DOHH2 (cell line): ENCODE measurements at regions not wholly inside any gene's neighbourhood (a gene's known extent, or its start where the extent isn't known, plus 50 kb on each side); places are given as distances from the start of the nearest gene placed in this dataset.

Experiments
- H3F3A ChIP-seq: fragments of 200-600 bp; sonication (generic), shearing (Covaris generic); 2 replicates; pipeline ENCODE4 v1.6.0; 2016; ENCODE audit warnings: antibody characterized with exemption, mild to moderate bottlenecking; ENCODE audit not compliant: control insufficient read depth, insufficient read depth
- H3K27ac ChIP-seq: fragments of 200-600 bp; sonication (generic); 2 replicates; pipeline ENCODE4 v1.5.1; 2014; ENCODE audit warnings: low read depth, mild to moderate bottlenecking, low read length, moderate library complexity
- H3K27me3 ChIP-seq: fragments of 200-600 bp; sonication (generic); 2 replicates; pipeline ENCODE4 v1.6.1; 2014; ENCODE audit warnings: mild to moderate bottlenecking, low read length, mixed read lengths; ENCODE audit not compliant: control insufficient read depth
- H3K36me3 ChIP-seq: fragments of 200-600 bp; sonication (generic); 2 replicates; pipeline ENCODE4 v1.6.1; 2014; ENCODE audit warnings: mild to moderate bottlenecking, low read length, moderate library complexity, mixed read lengths; ENCODE audit not compliant: control insufficient read depth
- H3K4me1 ChIP-seq: fragments of 200-600 bp; sonication (generic); 2 replicates; pipeline ENCODE4 v1.6.1; 2014; ENCODE audit warnings: mild to moderate bottlenecking, low read length, mixed read lengths; ENCODE audit not compliant: control insufficient read depth
- H3K4me2 ChIP-seq: fragments of 200-600 bp; sonication (generic); 2 replicates; pipeline ENCODE4 v1.6.0; 2014; ENCODE audit warnings: mild to moderate bottlenecking, low read length, moderate library complexity
- H3K4me3 ChIP-seq: fragments of 200-600 bp; sonication (generic); 2 replicates; pipeline ENCODE4 v1.5.1; 2014; ENCODE audit warnings: mild to moderate bottlenecking, low read length, mixed read lengths
- H3K79me2 ChIP-seq: fragments of 200-600 bp; sonication (generic); 2 replicates; pipeline ENCODE4 v1.6.1; 2014; ENCODE audit warnings: mild to moderate bottlenecking, low read length, mixed read lengths; ENCODE audit not compliant: control insufficient read depth
- H3K9me2 ChIP-seq: fragments of 200-600 bp; sonication (generic); replicated peaks from 2 replicates; pipeline ENCODE4 v1.6.1; 2014; ENCODE audit warnings: mild to moderate bottlenecking, low read length, mixed read lengths; ENCODE audit not compliant: control insufficient read depth
- H3K9me3 ChIP-seq: fragments of 200-600 bp; sonication (generic); 2 replicates; pipeline ENCODE4 v1.6.1; 2014; ENCODE audit warnings: antibody characterized with exemption, low read length, mixed read lengths; ENCODE audit not compliant: control insufficient read depth, insufficient read depth
- H4K20me1 ChIP-seq: fragments of 200-600 bp; sonication (generic); 2 replicates; pipeline ENCODE4 v1.6.0; 2014; ENCODE audit warnings: low read depth, mild to moderate bottlenecking, antibody characterized with exemption, low read length, moderate library complexity; ENCODE audit not compliant: control insufficient read depth, insufficient read depth
- EZH2phosphoT487 ChIP-seq: fragments of 200-600 bp; sonication (generic); IDR thresholded peaks from 2 replicates; pipeline ENCODE4 v1.6.1; 2017; ENCODE audit warnings: borderline replicate concordance, mild to moderate bottlenecking, antibody characterized with exemption, low read length, moderate library complexity, mixed read lengths
- TF ChIP-seq, protein P1 (sequence below): fragments of 200-600 bp; sonication (generic); IDR thresholded peaks from one replicate; pipeline ENCODE4 v1.5.1; 2014; ENCODE audit warnings: antibody characterized with exemption, mild to moderate bottlenecking, low read depth, low read length; ENCODE audit not compliant: poor library complexity, severe bottlenecking

DNA sequence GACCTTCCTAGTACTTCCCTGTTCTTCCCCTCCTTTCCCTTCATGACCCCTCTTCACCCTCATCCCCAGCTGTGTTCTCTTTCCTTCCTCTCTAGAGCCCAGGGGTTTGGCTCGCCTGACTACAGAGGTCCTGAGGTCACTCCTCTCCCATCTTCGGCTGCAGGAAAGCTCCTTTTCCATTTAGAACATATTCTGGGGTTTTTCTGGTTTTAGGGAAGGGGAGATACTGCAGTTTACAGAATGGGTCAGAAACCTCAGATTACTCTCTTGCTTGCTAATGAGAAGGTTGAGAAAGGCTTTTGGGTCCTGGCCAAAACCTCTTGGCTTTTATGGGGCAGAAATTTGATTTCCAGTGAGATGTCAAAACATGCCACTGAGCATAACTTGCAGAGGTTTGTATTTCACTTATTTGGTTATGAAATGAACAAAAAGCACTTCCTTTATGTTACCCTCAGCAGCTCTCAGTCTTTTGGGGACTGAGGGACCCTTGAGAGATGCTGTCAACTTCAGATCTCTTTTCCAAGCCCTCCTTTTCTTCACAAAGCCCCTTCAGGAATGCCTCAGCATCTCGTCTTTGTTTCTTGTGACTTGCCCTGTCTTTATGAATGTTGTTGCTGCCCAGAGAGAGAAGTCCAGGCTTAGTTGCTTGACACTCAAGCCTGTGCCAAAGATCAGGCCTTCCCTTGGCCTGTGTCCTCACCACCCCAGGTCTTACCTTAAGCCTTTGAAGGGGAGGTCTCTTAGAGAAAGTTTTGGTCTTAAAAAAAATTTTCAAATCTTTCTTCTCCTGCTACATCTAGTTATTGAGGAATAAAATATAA lies 121.7 kb upstream of the TPM1 start:
- no peak for TF ChIP-seq EZH2phosphoT487
- TF ChIP-seq, protein P1, sequence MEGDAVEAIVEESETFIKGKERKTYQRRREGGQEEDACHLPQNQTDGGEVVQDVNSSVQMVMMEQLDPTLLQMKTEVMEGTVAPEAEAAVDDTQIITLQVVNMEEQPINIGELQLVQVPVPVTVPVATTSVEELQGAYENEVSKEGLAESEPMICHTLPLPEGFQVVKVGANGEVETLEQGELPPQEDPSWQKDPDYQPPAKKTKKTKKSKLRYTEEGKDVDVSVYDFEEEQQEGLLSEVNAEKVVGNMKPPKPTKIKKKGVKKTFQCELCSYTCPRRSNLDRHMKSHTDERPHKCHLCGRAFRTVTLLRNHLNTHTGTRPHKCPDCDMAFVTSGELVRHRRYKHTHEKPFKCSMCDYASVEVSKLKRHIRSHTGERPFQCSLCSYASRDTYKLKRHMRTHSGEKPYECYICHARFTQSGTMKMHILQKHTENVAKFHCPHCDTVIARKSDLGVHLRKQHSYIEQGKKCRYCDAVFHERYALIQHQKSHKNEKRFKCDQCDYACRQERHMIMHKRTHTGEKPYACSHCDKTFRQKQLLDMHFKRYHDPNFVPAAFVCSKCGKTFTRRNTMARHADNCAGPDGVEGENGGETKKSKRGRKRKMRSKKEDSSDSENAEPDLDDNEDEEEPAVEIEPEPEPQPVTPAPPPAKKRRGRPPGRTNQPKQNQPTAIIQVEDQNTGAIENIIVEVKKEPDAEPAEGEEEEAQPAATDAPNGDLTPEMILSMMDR, result no peak
- no peaks in the 10 kb centered on the region for H3K36me3 ChIP-seq
- H3K4me1 ChIP-seq, result no peaks in the 10 kb centered on the region
- H3K27ac ChIP-seq, result no peak overlapping the region
- H3F3A ChIP-seq, result no peaks in the 10 kb centered on the region
- H3K79me2 ChIP-seq, result no peaks in the 10 kb centered on the region
- no peak overlapping the region for H3K4me3 ChIP-seq
- H4K20me1 ChIP-seq, result no peaks in the 10 kb centered on the region
- no peaks in the 10 kb centered on the region for H3K9me2 ChIP-seq
- no peaks in the 10 kb centered on the region for H3K9me3 ChIP-seq
- no peak overlapping the region for H3K4me2 ChIP-seq
- peaks cover 9% of the 10 kb centered on the region for H3K27me3 ChIP-seq

DNA sequence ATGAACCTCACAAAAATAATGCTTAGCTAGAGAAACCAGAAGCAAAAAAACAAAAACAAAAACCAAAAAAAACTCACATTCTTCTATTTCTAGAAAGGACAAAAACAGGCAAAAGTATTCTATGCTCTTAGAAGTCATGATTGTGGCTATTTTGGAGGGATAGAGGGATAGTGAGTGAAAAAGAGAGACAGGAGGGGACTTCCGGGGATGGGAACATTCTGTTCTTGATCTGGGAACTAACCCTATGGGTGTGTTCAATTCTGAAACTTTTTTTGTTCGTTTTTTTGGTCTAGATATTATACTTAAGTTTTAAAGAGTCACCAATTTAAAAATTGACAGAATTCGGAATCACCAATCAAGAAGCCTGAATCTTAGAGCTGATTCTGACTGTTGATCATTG lies 120.0 kb upstream of the TPM1 start:
- Histone ChIP-seq H3K36me3 (no peaks in the 10 kb centered on the region), H3K9me2 (no peaks in the 10 kb centered on the region), H3F3A (no peaks in the 10 kb centered on the region), H4K20me1 (no peaks in the 10 kb centered on the region), H3K4me2 (no peak overlapping the region), H3K79me2 (no peaks in the 10 kb centered on the region), H3K27ac (no peak overlapping the region), H3K9me3 (no peaks in the 10 kb centered on the region), H3K4me3 (no peak overlapping the region), H3K4me1 (no peaks in the 10 kb centered on the region), H3K27me3 (peaks cover 9% of the 10 kb centered on the region)
- TF ChIP-seq, protein P1, result no peak
- TF ChIP-seq EZH2phosphoT487, result no peak

DNA sequence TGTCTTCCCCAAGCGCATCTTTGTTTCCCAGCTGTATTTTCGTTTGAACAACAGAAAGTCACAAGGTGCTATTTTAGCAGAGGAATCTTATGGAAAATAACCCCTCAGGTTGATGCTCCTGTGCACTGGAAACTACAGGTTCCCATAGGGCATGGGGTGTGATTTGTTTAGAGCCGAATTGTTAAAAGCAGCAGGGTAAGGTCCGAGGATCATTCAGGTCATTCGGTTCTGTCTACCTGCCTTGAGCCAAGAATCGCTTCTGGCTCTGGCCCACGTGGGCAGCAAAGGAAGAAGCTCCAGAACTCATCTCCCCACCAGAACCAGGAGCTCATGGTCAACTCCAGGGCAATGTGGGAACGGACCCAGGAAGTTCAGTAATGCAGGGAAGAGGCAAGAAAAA lies 116.7 kb upstream of the TPM1 start:
- no peak overlapping the region for H3K4me3 ChIP-seq
- no peaks in the 10 kb centered on the region for H3K36me3 ChIP-seq
- H3K27ac ChIP-seq, result no peak overlapping the region
- H3K9me3 ChIP-seq, result no peaks in the 10 kb centered on the region
- H3K4me1 ChIP-seq, result no peaks in the 10 kb centered on the region
- H3K79me2 ChIP-seq, result no peaks in the 10 kb centered on the region
- no peaks in the 10 kb centered on the region for H4K20me1 ChIP-seq
- no peak overlapping the region for H3K4me2 ChIP-seq
- no peaks in the 10 kb centered on the region for H3K9me2 ChIP-seq
- no peaks in the 10 kb centered on the region for H3F3A ChIP-seq
- no peak for TF ChIP-seq EZH2phosphoT487
- TF ChIP-seq, protein P1, result no peak
- peaks cover 9% of the 10 kb centered on the region for H3K27me3 ChIP-seq
